Lower leg skin (tissue), 3 donors: ENCODE measurements at regions not wholly inside any gene's neighbourhood (a gene's known extent, or its start where the extent isn't known, plus 50 kb on each side); places are given as distances from the start of the nearest gene placed in this dataset.

Experiments
- POLR2A ChIP-seq, 2 donors: fragments of 450-650 bp; IDR thresholded peaks; one replicate each; pipeline ENCODE4 v1.6.1; 2016 to 2017; ENCODE audit warnings: antibody characterized with exemption in 2 of 2, mild to moderate bottlenecking in 1 of 2, moderate library complexity in 1 of 2
- TF ChIP-seq, protein P1 (sequence below), 3 donors: fragments of 450-650 bp; IDR thresholded peaks; one replicate each; pipeline ENCODE4 v1.5.1; 2016; ENCODE audit warnings: antibody characterized with exemption in 3 of 3, mild to moderate bottlenecking in 3 of 3, moderate library complexity in 2 of 3

DNA sequence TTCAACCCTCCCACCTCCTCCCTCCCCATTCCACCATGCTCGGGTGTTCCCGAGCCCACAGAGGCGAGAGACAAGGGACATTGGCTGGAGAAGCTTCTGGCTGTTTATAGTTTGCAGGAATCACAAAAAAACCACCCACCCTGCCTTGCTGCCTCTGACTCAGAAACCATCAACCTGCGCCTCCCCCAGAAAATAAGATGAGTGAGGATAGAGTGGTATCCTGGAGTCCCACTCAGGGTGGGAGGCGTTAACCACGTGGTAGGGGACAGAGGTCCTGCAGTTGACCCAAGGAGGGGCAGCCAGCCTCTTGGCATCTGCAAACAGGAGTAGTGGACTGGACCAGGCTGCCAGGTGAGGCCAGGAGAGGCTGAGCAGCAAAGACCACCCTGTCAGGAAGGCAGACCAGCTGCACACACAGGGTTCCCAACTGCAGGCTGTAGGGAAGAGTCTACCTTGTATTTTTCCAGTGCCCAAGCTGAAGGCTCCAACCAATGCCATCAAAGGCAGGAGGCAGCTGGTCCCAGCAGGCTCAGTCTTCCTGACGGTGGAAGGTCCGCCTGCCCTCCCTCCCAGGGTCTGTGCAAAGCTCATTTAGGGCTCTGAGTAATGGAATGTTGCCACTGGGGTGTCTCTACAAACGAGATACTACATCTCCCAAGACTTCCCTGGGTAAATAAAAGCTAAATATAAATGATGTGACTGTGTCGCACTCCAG lies 201.5 kb upstream of the TNRC6C start:
- TF ChIP-seq, protein P1, sequence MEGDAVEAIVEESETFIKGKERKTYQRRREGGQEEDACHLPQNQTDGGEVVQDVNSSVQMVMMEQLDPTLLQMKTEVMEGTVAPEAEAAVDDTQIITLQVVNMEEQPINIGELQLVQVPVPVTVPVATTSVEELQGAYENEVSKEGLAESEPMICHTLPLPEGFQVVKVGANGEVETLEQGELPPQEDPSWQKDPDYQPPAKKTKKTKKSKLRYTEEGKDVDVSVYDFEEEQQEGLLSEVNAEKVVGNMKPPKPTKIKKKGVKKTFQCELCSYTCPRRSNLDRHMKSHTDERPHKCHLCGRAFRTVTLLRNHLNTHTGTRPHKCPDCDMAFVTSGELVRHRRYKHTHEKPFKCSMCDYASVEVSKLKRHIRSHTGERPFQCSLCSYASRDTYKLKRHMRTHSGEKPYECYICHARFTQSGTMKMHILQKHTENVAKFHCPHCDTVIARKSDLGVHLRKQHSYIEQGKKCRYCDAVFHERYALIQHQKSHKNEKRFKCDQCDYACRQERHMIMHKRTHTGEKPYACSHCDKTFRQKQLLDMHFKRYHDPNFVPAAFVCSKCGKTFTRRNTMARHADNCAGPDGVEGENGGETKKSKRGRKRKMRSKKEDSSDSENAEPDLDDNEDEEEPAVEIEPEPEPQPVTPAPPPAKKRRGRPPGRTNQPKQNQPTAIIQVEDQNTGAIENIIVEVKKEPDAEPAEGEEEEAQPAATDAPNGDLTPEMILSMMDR (IDR thresholded peaks at IDR 0.05) = no peak
- no peak for TF ChIP-seq POLR2A (IDR thresholded peaks at IDR 0.05)
